SK-N-MC (cell line): ENCODE measurements at regions not wholly inside any gene's neighbourhood (a gene's known extent, or its start where the extent isn't known, plus 50 kb on each side); places are given as distances from the start of the nearest gene placed in this dataset.
"Not testable (repeated sequence)": the region's sequence is repeated elsewhere in the genome, so short reads cannot be mapped to it uniquely, and the experiment has no call there.

ENCODE experiments used
- DNase-seq: peaks from one replicate; pipeline ENCODE4 v3.0.0-alpha.2; 2011; ENCODE audit warnings: low read depth, low spot score
- H3K27ac ChIP-seq: fragments of 200-600 bp; sonication (generic); 2 replicates; pipeline ENCODE4 v1.5.1; 2016; ENCODE audit warnings: mixed run types
- H3K36me3 ChIP-seq: fragments of 200-600 bp; sonication (generic); 2 replicates; pipeline ENCODE4 v1.6.1; 2017; ENCODE audit warnings: antibody characterized with exemption, low read length, mixed read lengths; ENCODE audit not compliant: insufficient read depth
- H3K4me3 ChIP-seq: fragments of 200-600 bp; sonication (generic); 2 replicates; pipeline ENCODE4 v1.5.1; 2016
- H3K9ac ChIP-seq: fragments of 200-600 bp; sonication (generic); 2 replicates; pipeline ENCODE4 v1.8.0; 2017; ENCODE audit warnings: mixed run types, mixed read lengths; ENCODE audit not compliant: insufficient read length
- H3K9me3 ChIP-seq: fragments of 200-600 bp; sonication (generic); 2 replicates; pipeline ENCODE4 v1.6.1; 2017; ENCODE audit warnings: low read depth, mild to moderate bottlenecking, antibody characterized with exemption, low read length, moderate library complexity, mixed read lengths
- EZH2 ChIP-seq: fragments of 200-600 bp; sonication (generic); IDR thresholded peaks from one replicate; pipeline ENCODE4 v1.6.1; 2017; ENCODE audit warnings: antibody characterized with exemption
- FOXP2 ChIP-seq: optimal IDR thresholded peaks from 2 replicates; pipeline ENCODE3; 2011; ENCODE audit warnings: mild to moderate bottlenecking, moderate library complexity; ENCODE audit not compliant: insufficient read depth; ENCODE audit errors: extremely low read length, control extremely low read depth
- POLR2AphosphoS5 ChIP-seq: IDR thresholded peaks from 2 replicates; pipeline ENCODE4 v1.6.1; 2012; ENCODE audit warnings: mild to moderate bottlenecking, low read depth, low read length, borderline replicate concordance

DNA sequence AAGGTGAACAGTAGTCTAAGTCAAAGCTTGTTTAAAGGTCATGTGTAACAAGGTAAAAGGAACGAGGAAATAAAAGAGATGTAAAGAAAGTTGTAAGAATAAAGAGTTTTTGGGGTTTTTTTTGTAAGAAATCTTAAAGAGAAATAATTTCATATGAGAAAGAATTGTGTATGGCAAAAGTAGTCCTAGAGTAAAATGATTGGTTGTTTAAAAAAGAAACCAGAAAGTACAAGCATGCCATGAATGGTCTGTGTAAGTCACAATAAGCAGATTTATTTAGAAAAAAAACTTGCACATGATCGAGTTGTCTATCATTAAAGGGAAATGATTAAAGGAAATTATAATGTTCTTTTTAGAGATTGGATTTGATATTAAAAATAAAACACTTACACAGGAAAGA lies 172.6 kb upstream of the TUSC1 start:
- no peak for DNase-seq
- Histone ChIP-seq H3K4me3 (no peak overlapping the region), H3K9ac (no peak overlapping the region), H3K9me3 (peaks cover 3% of the 10 kb centered on the region; the same call in 1 of the 2 replicates), H3K36me3 (no peaks in the 10 kb centered on the region), H3K27ac (no peak overlapping the region)
- TF ChIP-seq POLR2AphosphoS5: no peak
- TF ChIP-seq EZH2: no peak
- no peak for TF ChIP-seq FOXP2

DNA sequence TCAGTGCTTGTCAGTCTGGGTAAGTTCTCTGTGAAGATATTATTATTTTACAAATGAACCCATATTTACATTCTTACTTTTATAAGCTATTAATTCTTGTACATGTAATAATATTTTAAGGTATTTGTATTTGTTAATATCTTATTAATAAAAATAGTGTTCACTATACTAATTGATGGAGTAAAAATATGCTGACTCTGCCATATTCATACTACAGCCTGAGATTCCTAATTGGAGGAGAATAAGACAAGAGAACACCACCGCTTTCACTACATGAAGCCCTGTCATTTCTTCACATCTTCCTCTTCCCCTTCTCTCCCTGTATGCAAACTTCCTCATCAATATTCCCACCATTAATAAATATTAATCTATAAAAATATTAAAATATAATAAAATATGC lies 167.6 kb upstream of the TUSC1 start:
- no peak overlapping the region for H3K27ac ChIP-seq
- H3K36me3 ChIP-seq: no peaks in the 10 kb centered on the region
- peaks cover 2% of the 10 kb centered on the region; the same call in 1 of the 2 replicates for H3K9me3 ChIP-seq
- TF ChIP-seq POLR2AphosphoS5 (no peak), EZH2 (no peak), FOXP2 (no peak)
- no peak for DNase-seq
- no peak overlapping the region for H3K9ac ChIP-seq
- H3K4me3 ChIP-seq: no peak overlapping the region

DNA sequence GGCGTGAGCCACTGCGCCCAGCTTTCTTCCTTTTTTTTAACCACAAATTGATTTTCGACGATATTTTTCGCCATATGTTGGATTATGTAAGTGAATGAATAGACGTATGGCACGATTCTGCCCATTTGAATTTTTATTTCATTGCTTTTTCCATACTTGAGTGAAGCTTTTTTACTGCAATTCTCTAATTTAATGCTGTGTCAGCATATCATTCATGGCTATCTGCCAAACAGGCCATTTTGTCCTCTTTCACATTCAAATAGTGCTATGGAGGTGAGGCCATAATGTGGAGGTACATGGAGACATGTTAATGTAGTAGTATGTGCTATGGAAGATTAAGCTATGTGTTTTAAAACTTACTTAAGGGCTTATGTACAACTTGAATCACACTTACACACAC lies 152.1 kb upstream of the TUSC1 start:
- H3K9ac ChIP-seq: no peak overlapping the region
- no peak for DNase-seq
- H3K27ac ChIP-seq: no peak overlapping the region
- H3K9me3 ChIP-seq: no peaks in the 10 kb centered on the region; the same call in 1 of the 2 replicates
- H3K36me3 ChIP-seq: no peaks in the 10 kb centered on the region
- TF ChIP-seq POLR2AphosphoS5 (no peak), FOXP2 (no peak), EZH2 (no peak)
- no peak overlapping the region for H3K4me3 ChIP-seq

DNA sequence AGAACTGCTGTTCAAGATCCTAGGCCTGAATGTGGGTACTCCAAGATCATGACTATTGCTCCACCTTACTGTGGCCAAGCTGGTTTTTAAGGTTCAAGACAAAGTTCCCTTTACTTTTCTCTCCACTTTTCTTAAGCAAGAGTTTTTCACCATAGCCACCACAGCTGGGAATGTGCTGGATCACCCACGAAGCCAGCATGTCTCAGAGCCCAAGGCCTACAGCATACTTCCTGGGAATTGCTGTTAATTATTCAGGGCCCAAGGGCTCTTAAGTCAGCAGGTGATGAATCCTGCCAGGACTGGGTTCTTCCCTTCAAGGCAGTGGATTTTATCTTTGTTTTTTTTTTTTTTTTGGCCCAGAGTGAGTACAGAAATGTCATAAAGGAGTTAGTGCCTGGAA lies 149.4 kb upstream of the TUSC1 start:
- Histone ChIP-seq H3K36me3 (no peaks in the 10 kb centered on the region), H3K9ac (no peak overlapping the region), H3K9me3 (no peaks in the 10 kb centered on the region; the same call in 1 of the 2 replicates), H3K4me3 (no peak overlapping the region), H3K27ac (no peak overlapping the region)
- no peak for DNase-seq
- TF ChIP-seq EZH2 (no peak), FOXP2 (no peak), POLR2AphosphoS5 (no peak)

DNA sequence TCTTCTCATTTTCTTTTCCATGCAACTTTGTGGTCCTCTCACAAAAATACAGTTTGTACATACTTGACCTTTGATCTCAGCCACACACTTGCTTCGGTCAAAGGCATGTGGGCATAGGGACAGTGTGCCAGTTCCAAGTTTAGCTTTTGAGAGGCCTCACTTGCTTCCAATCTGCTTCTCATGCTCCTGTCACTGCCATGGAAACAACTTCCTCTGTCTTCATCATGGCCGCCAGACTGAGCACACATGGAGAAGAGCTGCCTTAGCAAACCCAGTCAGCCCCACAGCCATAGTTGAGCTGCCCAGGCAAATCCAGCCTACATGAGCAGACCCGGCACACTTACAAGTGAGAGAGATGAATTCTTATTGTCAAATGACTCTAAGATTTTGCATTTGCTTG lies 138.2 kb upstream of the TUSC1 start:
- no peak for DNase-seq
- H3K27ac ChIP-seq: no peak overlapping the region
- no peak overlapping the region for H3K4me3 ChIP-seq
- no peaks in the 10 kb centered on the region for H3K36me3 ChIP-seq
- TF ChIP-seq POLR2AphosphoS5: no peak
- no peak for TF ChIP-seq EZH2
- TF ChIP-seq FOXP2: no peak
- H3K9ac ChIP-seq: no peak overlapping the region
- H3K9me3 ChIP-seq: no peaks in the 10 kb centered on the region

GRCh38 chr9:25814023-25814422 lies 135.8 kb upstream of the TUSC1 start:
- no peak for DNase-seq
- no peak overlapping the region for H3K27ac ChIP-seq
- TF ChIP-seq POLR2AphosphoS5 (no peak), FOXP2 (no peak), EZH2 (no peak)
- H3K9me3 ChIP-seq: no peaks in the 10 kb centered on the region
- no peaks in the 10 kb centered on the region for H3K36me3 ChIP-seq
- no peak overlapping the region for H3K4me3 ChIP-seq
- H3K9ac ChIP-seq: no peak overlapping the region

DNA sequence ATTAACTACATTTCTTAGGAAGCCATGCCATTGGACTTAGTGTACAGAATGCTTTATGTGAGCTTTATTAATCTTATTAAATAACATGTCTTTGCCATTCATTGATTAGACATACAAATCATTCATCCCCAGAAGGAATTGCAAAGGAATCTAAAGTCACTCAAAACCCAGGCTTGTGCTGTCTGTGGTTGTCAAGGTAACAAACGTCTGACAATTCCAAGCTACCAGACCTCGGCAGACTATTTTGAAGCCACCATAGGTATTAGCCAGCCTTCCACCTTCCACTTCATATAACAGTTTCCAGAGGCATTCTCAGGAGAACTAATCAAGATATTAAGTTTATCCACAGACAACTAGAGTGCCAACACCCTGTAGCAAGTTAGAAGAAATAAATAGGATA lies 135.2 kb upstream of the TUSC1 start:
- DNase-seq: no peak
- H3K4me3 ChIP-seq: no peak overlapping the region
- H3K9ac ChIP-seq: no peak overlapping the region
- no peaks in the 10 kb centered on the region for H3K9me3 ChIP-seq
- H3K36me3 ChIP-seq: no peaks in the 10 kb centered on the region
- TF ChIP-seq EZH2 (no peak), POLR2AphosphoS5 (no peak), FOXP2 (no peak)
- no peak overlapping the region for H3K27ac ChIP-seq

- Histone ChIP-seq H3K9ac (no peak overlapping the region), H3K36me3 (no peaks in the 10 kb centered on the region), H3K9me3 (no peaks in the 10 kb centered on the region), H3K27ac (no peak overlapping the region), H3K4me3 (no peak overlapping the region)
- no peak for TF ChIP-seq EZH2
- DNase-seq: no peak
Observed at GRCh38 chr9:25808554-25808953, 130.3 kb upstream of the TUSC1 start.

GRCh38 chr9:25804856-25805255 lies 126.6 kb upstream of the TUSC1 start:
- DNase-seq: no peak
- no peak overlapping the region for H3K4me3 ChIP-seq
- no peaks in the 10 kb centered on the region for H3K36me3 ChIP-seq
- no peak for TF ChIP-seq POLR2AphosphoS5
- no peak for TF ChIP-seq EZH2
- TF ChIP-seq FOXP2: no peak
- no peaks in the 10 kb centered on the region for H3K9me3 ChIP-seq
- no peak overlapping the region for H3K9ac ChIP-seq
- no peak overlapping the region for H3K27ac ChIP-seq

GRCh38 chr9:25801989-25802388 lies 123.7 kb upstream of the TUSC1 start:
- not testable (repeated sequence) for DNase-seq, H3K36me3 ChIP-seq, H3K27ac ChIP-seq, H3K4me3 ChIP-seq, H3K9me3 ChIP-seq, H3K9ac ChIP-seq

DNA sequence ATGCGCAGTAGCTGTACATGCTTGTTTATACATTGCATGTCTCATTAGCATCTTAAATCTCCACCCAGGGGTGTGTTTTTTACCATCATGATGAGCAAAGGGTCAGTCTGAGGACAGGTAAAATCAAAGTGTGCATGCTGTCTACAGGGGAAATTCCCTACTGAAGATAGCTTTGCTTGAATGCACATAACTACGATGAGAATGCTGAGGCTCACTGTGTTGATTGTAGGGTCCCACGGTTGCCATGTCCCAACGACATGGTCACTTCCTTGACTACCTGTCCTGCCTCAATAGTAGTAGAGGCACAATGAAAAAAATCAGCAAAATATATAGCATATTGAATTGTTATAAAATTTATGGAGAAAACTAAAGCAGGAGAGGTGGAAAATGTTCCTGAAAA lies 95.6 kb upstream of the TUSC1 start:
- DNase-seq: no peak
- Histone ChIP-seq H3K36me3 (no peaks in the 10 kb centered on the region), H3K27ac (no peak overlapping the region), H3K4me3 (no peak overlapping the region), H3K9me3 (no peaks in the 10 kb centered on the region), H3K9ac (no peak overlapping the region)
- TF ChIP-seq FOXP2: no peak
- TF ChIP-seq POLR2AphosphoS5: no peak
- TF ChIP-seq EZH2: no peak
